ENCODE measurements at regions not wholly inside any gene's neighbourhood (a gene's known extent, or its start where the extent isn't known, plus 50 kb on each side); places are given as distances from the start of the nearest gene placed in this dataset.

GRCh38 chr12:75635606-75636444 lies 124.4 kb upstream of the KRR1 start (continued):
- TF ChIP-seq ZNF678 (CRISPR knock-in tag; IDR thresholded peaks at IDR 0.05) (no peak), IRF2 (CRISPR knock-in tag; IDR thresholded peaks at IDR 0.05) (peak; percentile 44; the same call in 1 of the 2 replicates), GTF2F1 (IDR thresholded peaks at IDR 0.05; ENCODE audit: low read length) (no peak), NFATC3 (CRISPR knock-in tag; IDR thresholded peaks at IDR 0.05) (no peak), RNF2 (conservative IDR thresholded peaks at IDR 0.05; ENCODE audit: low read depth) (no peak), ZFAT (CRISPR knock-in tag; conservative IDR thresholded peaks at IDR 0.05) (no peak), MEIS1 (CRISPR knock-in tag; IDR thresholded peaks at IDR 0.05; ENCODE audit: borderline replicate concordance) (no peak), SP5 (CRISPR knock-in tag; IDR thresholded peaks at IDR 0.05; ENCODE audit: borderline replicate concordance, low read depth) (peak; percentile 41; the same call in 1 of the 2 replicates), ZSCAN12 (CRISPR knock-in tag; IDR thresholded peaks at IDR 0.05) (no peak), DBP (CRISPR knock-in tag; IDR thresholded peaks at IDR 0.05; ENCODE audit: not compliant biosample characterization) (no peak), ZNF430 (CRISPR knock-in tag; IDR thresholded peaks at IDR 0.05) (no peak), DDIT3 (CRISPR knock-in tag; IDR thresholded peaks at IDR 0.05) (no peak), ZBTB14 (CRISPR knock-in tag; IDR thresholded peaks at IDR 0.05) (no peak), ZNF879 (CRISPR knock-in tag; IDR thresholded peaks at IDR 0.05) (no peak), GPN1 (CRISPR knock-in tag; IDR thresholded peaks at IDR 0.05; ENCODE audit: borderline replicate concordance) (no peak), PCBP2 (optimal IDR thresholded peaks at IDR 0.05; ENCODE audit: low read depth, low read length, poor library complexity, severe bottlenecking) (no peak), PCBP1 (IDR thresholded peaks at IDR 0.05; ENCODE audit: borderline replicate concordance, low read depth, low read length) (no peak), ZNF557 (CRISPR knock-in tag; IDR thresholded peaks at IDR 0.05) (no peak)
- TF ChIP-seq, protein P1, sequence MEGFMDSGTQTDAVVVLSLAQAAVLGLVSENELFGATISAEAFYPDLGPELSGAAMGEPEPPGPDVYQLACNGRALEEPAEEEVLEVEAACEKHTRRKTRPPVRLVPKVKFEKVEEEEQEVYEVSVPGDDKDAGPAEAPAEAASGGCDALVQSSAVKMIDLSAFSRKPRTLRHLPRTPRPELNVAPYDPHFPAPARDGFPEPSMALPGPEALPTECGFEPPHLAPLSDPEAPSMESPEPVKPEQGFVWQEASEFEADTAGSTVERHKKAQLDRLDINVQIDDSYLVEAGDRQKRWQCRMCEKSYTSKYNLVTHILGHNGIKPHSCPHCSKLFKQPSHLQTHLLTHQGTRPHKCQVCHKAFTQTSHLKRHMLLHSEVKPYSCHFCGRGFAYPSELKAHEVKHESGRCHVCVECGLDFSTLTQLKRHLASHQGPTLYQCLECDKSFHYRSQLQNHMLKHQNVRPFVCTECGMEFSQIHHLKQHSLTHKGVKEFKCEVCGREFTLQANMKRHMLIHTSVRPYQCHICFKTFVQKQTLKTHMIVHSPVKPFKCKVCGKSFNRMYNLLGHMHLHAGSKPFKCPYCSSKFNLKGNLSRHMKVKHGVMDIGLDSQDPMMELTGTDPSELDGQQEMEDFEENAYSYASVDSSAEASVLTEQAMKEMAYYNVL (CRISPR knock-in tag; IDR thresholded peaks at IDR 0.05; ENCODE audit: borderline replicate concordance) = peak; percentile 57; the same call in 1 of the 2 replicates
- TF ChIP-seq, protein P2, sequence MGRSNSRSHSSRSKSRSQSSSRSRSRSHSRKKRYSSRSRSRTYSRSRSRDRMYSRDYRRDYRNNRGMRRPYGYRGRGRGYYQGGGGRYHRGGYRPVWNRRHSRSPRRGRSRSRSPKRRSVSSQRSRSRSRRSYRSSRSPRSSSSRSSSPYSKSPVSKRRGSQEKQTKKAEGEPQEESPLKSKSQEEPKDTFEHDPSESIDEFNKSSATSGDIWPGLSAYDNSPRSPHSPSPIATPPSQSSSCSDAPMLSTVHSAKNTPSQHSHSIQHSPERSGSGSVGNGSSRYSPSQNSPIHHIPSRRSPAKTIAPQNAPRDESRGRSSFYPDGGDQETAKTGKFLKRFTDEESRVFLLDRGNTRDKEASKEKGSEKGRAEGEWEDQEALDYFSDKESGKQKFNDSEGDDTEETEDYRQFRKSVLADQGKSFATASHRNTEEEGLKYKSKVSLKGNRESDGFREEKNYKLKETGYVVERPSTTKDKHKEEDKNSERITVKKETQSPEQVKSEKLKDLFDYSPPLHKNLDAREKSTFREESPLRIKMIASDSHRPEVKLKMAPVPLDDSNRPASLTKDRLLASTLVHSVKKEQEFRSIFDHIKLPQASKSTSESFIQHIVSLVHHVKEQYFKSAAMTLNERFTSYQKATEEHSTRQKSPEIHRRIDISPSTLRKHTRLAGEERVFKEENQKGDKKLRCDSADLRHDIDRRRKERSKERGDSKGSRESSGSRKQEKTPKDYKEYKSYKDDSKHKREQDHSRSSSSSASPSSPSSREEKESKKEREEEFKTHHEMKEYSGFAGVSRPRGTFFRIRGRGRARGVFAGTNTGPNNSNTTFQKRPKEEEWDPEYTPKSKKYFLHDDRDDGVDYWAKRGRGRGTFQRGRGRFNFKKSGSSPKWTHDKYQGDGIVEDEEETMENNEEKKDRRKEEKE (IDR thresholded peaks at IDR 0.05) = no peak
- TF ChIP-seq, protein P3, sequence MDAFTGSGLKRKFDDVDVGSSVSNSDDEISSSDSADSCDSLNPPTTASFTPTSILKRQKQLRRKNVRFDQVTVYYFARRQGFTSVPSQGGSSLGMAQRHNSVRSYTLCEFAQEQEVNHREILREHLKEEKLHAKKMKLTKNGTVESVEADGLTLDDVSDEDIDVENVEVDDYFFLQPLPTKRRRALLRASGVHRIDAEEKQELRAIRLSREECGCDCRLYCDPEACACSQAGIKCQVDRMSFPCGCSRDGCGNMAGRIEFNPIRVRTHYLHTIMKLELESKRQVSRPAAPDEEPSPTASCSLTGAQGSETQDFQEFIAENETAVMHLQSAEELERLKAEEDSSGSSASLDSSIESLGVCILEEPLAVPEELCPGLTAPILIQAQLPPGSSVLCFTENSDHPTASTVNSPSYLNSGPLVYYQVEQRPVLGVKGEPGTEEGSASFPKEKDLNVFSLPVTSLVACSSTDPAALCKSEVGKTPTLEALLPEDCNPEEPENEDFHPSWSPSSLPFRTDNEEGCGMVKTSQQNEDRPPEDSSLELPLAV (CRISPR knock-in tag; conservative IDR thresholded peaks at IDR 0.05; ENCODE audit: low read depth) = no peak
